HG03342 (cell line): ENCODE measurements at regions not wholly inside any gene's neighbourhood (a gene's known extent, or its start where the extent isn't known, plus 50 kb on each side); places are given as distances from the start of the nearest gene placed in this dataset.

ENCODE experiments used
- ATAC-seq: cut with Tn5 transposase; IDR thresholded peaks from one replicate; pipeline ENCODE4 v1.9.1; 2021; ENCODE audit warnings: mild to moderate bottlenecking, moderate library complexity; ENCODE audit not compliant: unreplicated experiment

DNA sequence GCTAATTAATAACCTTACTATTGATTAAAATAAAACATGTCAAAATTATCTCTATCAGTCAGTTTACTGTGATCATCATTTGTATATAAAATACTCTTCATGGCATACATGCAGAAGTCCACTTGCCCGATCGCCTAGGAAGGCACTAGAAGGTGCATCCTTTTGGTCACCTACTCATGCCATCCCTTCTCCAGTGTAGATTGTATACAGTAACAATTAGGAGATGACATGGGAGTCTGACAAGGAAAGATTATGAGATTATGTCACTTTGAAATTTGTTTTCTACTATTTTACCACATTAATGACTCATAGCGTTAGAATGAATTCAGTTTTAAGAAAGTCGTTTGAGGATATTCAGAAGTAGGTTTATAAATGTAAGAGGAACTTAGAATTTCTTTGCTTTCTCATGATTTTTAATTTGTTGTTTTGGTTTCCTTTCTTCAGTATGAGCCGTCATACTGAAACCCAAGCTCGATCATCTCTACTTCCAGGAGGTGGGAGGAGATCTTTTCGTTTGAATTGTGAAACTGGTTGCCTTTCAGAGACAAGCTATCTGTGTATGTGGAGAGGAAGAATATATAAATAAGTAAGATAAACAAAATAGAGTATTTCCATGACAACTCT lies 51.1 kb upstream of the UNC5C start:
- peak; percentile 91 for ATAC-seq
